Endothelial cell of umbilical vein (primary cell): ENCODE measurements at regions not wholly inside any gene's neighbourhood (a gene's known extent, or its start where the extent isn't known, plus 50 kb on each side); places are given as distances from the start of the nearest gene placed in this dataset.

Experiments used
- EZH2 ChIP-seq: IDR thresholded peaks from 2 replicates; pipeline ENCODE4 v1.6.1; 2012; ENCODE audit warnings: borderline replicate concordance, low read depth, mild to moderate bottlenecking, moderate library complexity, low read length, inconsistent platforms; ENCODE audit not compliant: severe bottlenecking
- FOS ChIP-seq: IDR thresholded peaks from 2 replicates; pipeline ENCODE4 v1.6.1; 2011; ENCODE audit warnings: mild to moderate bottlenecking, low read length, moderate library complexity, borderline replicate concordance; ENCODE audit not compliant: insufficient read depth
- GATA2 ChIP-seq: IDR thresholded peaks from 2 replicates; pipeline ENCODE4 v1.7.0; 2011; ENCODE audit warnings: low read depth, mild to moderate bottlenecking, moderate library complexity, mixed read lengths, low read length; ENCODE audit not compliant: insufficient read length, insufficient read depth
- JUN ChIP-seq: IDR thresholded peaks from 2 replicates; pipeline ENCODE4 v1.6.1; 2011; ENCODE audit warnings: borderline replicate concordance, low read depth; ENCODE audit not compliant: insufficient read length, insufficient read depth
- MAX ChIP-seq: IDR thresholded peaks from 2 replicates; pipeline ENCODE4 v1.6.1; 2011; ENCODE audit not compliant: insufficient read depth, insufficient read length
- MYC ChIP-seq: IDR thresholded peaks from one replicate; pipeline ENCODE4 v1.6.1; 2011; ENCODE audit warnings: mild to moderate bottlenecking, low read depth, low read length
- POLR2A ChIP-seq: IDR thresholded peaks from 2 replicates; pipeline ENCODE4 v1.6.1; 2012; ENCODE audit warnings: low read depth, mild to moderate bottlenecking, control low read depth, low read length
- POLR2AphosphoS5 ChIP-seq: IDR thresholded peaks from 2 replicates; pipeline ENCODE4 v1.6.1; 2012; ENCODE audit warnings: low read depth, mild to moderate bottlenecking, control low read depth, low read length, moderate library complexity; ENCODE audit not compliant: insufficient read depth
- TF ChIP-seq, protein P1 (sequence below), 2 donors: IDR thresholded peaks; 1 replicate in 1 of 2; 2 replicates in 1 of 2; pipeline ENCODE4 v1.5.1; 2011; ENCODE audit warnings: low read length in 2 of 2, mild to moderate bottlenecking in 2 of 2, moderate library complexity in 2 of 2, control low read depth in 1 of 2, inconsistent platforms in 1 of 2, low read depth in 1 of 2; ENCODE audit not compliant: insufficient read depth in 1 of 2; ENCODE audit errors: extremely low read depth in 1 of 2

GRCh38 chr2:240258685-240259084 lies 118.2 kb upstream of the OTOS start:
- TF ChIP-seq POLR2AphosphoS5 = no peak
- TF ChIP-seq, protein P1, sequence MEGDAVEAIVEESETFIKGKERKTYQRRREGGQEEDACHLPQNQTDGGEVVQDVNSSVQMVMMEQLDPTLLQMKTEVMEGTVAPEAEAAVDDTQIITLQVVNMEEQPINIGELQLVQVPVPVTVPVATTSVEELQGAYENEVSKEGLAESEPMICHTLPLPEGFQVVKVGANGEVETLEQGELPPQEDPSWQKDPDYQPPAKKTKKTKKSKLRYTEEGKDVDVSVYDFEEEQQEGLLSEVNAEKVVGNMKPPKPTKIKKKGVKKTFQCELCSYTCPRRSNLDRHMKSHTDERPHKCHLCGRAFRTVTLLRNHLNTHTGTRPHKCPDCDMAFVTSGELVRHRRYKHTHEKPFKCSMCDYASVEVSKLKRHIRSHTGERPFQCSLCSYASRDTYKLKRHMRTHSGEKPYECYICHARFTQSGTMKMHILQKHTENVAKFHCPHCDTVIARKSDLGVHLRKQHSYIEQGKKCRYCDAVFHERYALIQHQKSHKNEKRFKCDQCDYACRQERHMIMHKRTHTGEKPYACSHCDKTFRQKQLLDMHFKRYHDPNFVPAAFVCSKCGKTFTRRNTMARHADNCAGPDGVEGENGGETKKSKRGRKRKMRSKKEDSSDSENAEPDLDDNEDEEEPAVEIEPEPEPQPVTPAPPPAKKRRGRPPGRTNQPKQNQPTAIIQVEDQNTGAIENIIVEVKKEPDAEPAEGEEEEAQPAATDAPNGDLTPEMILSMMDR (IDR thresholded peaks at IDR 0.05; ENCODE audit: extremely low read depth in 1 of 2, insufficient read depth in 1 of 2, low read depth in 1 of 2, low read length in 2 of 2) = no peak
- no peak for TF ChIP-seq POLR2A
- TF ChIP-seq MAX = no peak
- no peak for TF ChIP-seq EZH2
- TF ChIP-seq FOS = no peak
- TF ChIP-seq MYC = no peak
- no peak for TF ChIP-seq JUN
- TF ChIP-seq GATA2 = no peak
